H9 (cell line): ENCODE measurements at regions not wholly inside any gene's neighbourhood (a gene's known extent, or its start where the extent isn't known, plus 50 kb on each side); places are given as distances from the start of the nearest gene placed in this dataset.

Experiments
- DNase-seq: peaks from one replicate; pipeline ENCODE4 v3.0.0-alpha.2; 2017
- H2AFZ ChIP-seq: one replicate; pipeline ENCODE4 v1.6.1; 2013; ENCODE audit warnings: mild to moderate bottlenecking, low read length, control low read depth, moderate library complexity
- H2AK5ac ChIP-seq: 2 replicates; pipeline ENCODE4 v1.6.1; 2013; ENCODE audit warnings: low read length, control low read depth, mixed read lengths; ENCODE audit not compliant: insufficient read length
- H2BK120ac ChIP-seq: one replicate; pipeline ENCODE4 v1.6.1; 2013; ENCODE audit warnings: low read depth, mild to moderate bottlenecking, low read length, control low read depth, inconsistent platforms; ENCODE audit not compliant: poor library complexity, severe bottlenecking
- H2BK12ac ChIP-seq: 2 replicates; pipeline ENCODE4 v1.6.1; 2013; ENCODE audit warnings: low read length, control low read depth, mixed read lengths, low read depth; ENCODE audit not compliant: insufficient read length
- H2BK15ac ChIP-seq: 2 replicates; pipeline ENCODE4 v1.6.1; 2013; ENCODE audit warnings: low read depth, low read length, control low read depth
- H2BK20ac ChIP-seq: one replicate; pipeline ENCODE4 v1.6.1; 2013; ENCODE audit warnings: low read depth, mild to moderate bottlenecking, low read length, control low read depth, inconsistent platforms; ENCODE audit not compliant: poor library complexity, severe bottlenecking
- H2BK5ac ChIP-seq: 2 replicates; pipeline ENCODE4 v1.6.1; 2013; ENCODE audit warnings: low read length, control low read depth, mixed read lengths; ENCODE audit not compliant: insufficient read length
- H3K14ac ChIP-seq: 2 replicates; pipeline ENCODE4 v1.6.1; 2013; ENCODE audit warnings: low read length, control low read depth; ENCODE audit not compliant: insufficient read depth
- H3K18ac ChIP-seq: 2 replicates; pipeline ENCODE4 v1.6.1; 2013; ENCODE audit warnings: low read depth, mild to moderate bottlenecking, mixed read lengths, low read length, control low read depth; ENCODE audit not compliant: insufficient read length
- H3K23ac ChIP-seq: 2 replicates; pipeline ENCODE4 v1.6.1; 2013; ENCODE audit warnings: low read length, control low read depth, mixed read lengths, low read depth; ENCODE audit not compliant: insufficient read length
- H3K23me2 ChIP-seq: 2 replicates; pipeline ENCODE4 v1.6.1; 2013; ENCODE audit warnings: low read depth, mild to moderate bottlenecking, mixed read lengths, low read length, control low read depth; ENCODE audit not compliant: insufficient read length, poor library complexity, severe bottlenecking
- H3K27ac ChIP-seq: 2 replicates; pipeline ENCODE4 v1.5.1; 2013; ENCODE audit warnings: low read length, control low read depth, mixed read lengths, low read depth; ENCODE audit not compliant: insufficient read length
- H3K27me3 ChIP-seq: 2 replicates; pipeline ENCODE4 v1.6.1; 2013; ENCODE audit warnings: low read length, control low read depth, inconsistent platforms; ENCODE audit not compliant: insufficient read depth
- H3K4ac ChIP-seq: 2 replicates; pipeline ENCODE4 v1.6.1; 2013; ENCODE audit warnings: low read depth, mild to moderate bottlenecking, control low read depth, inconsistent platforms, low read length, moderate library complexity
- H3K4me1 ChIP-seq: 2 replicates; pipeline ENCODE4 v1.6.1; 2013; ENCODE audit warnings: low read length, control low read depth, inconsistent platforms; ENCODE audit not compliant: insufficient read depth
- H3K4me2 ChIP-seq: 2 replicates; pipeline ENCODE4 v1.6.1; 2013; ENCODE audit warnings: low read length, control low read depth, mixed read lengths; ENCODE audit not compliant: insufficient read length, insufficient read depth
- H3K56ac ChIP-seq: 2 replicates; pipeline ENCODE4 v1.6.1; 2013; ENCODE audit warnings: low read depth, mild to moderate bottlenecking, mixed read lengths, low read length, control low read depth; ENCODE audit not compliant: insufficient read length
- H3K79me1 ChIP-seq: 2 replicates; pipeline ENCODE4 v1.6.1; 2013; ENCODE audit warnings: low read depth, mild to moderate bottlenecking, moderate library complexity, low read length, control low read depth, inconsistent platforms; ENCODE audit not compliant: insufficient read depth, poor library complexity, severe bottlenecking
- H3K79me2 ChIP-seq: 2 replicates; pipeline ENCODE4 v1.6.1; 2013; ENCODE audit warnings: low read length, control low read depth, inconsistent platforms; ENCODE audit not compliant: insufficient read depth
- H3K9ac ChIP-seq: 2 replicates; pipeline ENCODE4 v1.6.1; 2013; ENCODE audit warnings: low read length, control low read depth, mixed read lengths; ENCODE audit not compliant: insufficient read length; ENCODE audit errors: extremely low read depth
- H3K9me3 ChIP-seq: one replicate; pipeline ENCODE4 v1.6.1; 2013; ENCODE audit warnings: low read depth, low read length, inconsistent platforms; ENCODE audit not compliant: control insufficient read depth
- H3T11ph ChIP-seq: one replicate; pipeline ENCODE4 v1.6.1; 2013; ENCODE audit warnings: mild to moderate bottlenecking, low read length, control low read depth, inconsistent platforms
- H4K20me1 ChIP-seq: one replicate; pipeline ENCODE4 v1.6.1; 2013; ENCODE audit not compliant: control insufficient read depth, insufficient read length, insufficient read depth
- H4K5ac ChIP-seq: 2 replicates; pipeline ENCODE4 v1.6.1; 2013; ENCODE audit warnings: low read depth, mild to moderate bottlenecking, mixed read lengths, low read length, control low read depth; ENCODE audit not compliant: insufficient read length
- H4K8ac ChIP-seq: replicated peaks from 2 replicates; pipeline ENCODE4 v1.6.1; 2013; ENCODE audit warnings: low read length, control low read depth, mixed read lengths, low read depth; ENCODE audit not compliant: insufficient read length
- H4K91ac ChIP-seq: 2 replicates; pipeline ENCODE4 v1.6.1; 2013; ENCODE audit warnings: low read depth, mild to moderate bottlenecking, moderate library complexity, mixed read lengths, low read length, control low read depth; ENCODE audit not compliant: insufficient read length
- H3K27ac Mint-ChIP-seq, 3 experiments: 2 replicates in 2 of 3; 3 replicates in 1 of 3; pipeline ENCODE4 v1.8.0; 2020 to 2021; ENCODE audit warnings: mixed read lengths in 3 of 3, mild to moderate bottlenecking in 1 of 3, moderate library complexity in 1 of 3
- H3K27me3 Mint-ChIP-seq: 2 replicates; pipeline ENCODE4 v1.8.0; 2021; ENCODE audit warnings: low read depth, mild to moderate bottlenecking, moderate library complexity, mixed read lengths
- H3K36me3 Mint-ChIP-seq, 3 experiments: 2 replicates in 2 of 3; 3 replicates in 1 of 3; pipeline ENCODE4 v1.8.0; 2020 to 2021; ENCODE audit warnings: low read depth in 3 of 3, mixed read lengths in 3 of 3; ENCODE audit not compliant: insufficient read depth in 1 of 3
- H3K4me1 Mint-ChIP-seq, 2 experiments: 2 replicates each; pipeline ENCODE4 v1.8.0; 2020; ENCODE audit warnings: mixed read lengths in 2 of 2
- H3K4me3 Mint-ChIP-seq, 2 experiments: 2 replicates in 1 of 2; 3 replicates in 1 of 2; pipeline ENCODE4 v1.8.0; 2020 to 2021; ENCODE audit warnings: mild to moderate bottlenecking in 2 of 2, mixed read lengths in 2 of 2, moderate library complexity in 1 of 2
- H3K9me3 Mint-ChIP-seq, 2 experiments: 2 replicates in 1 of 2; 3 replicates in 1 of 2; pipeline ENCODE4 v1.8.0; 2020; ENCODE audit warnings: mild to moderate bottlenecking in 2 of 2, mixed read lengths in 2 of 2, moderate library complexity in 1 of 2
- WGBS: extraction: QIAGEN DNeasy Blood & Tissue Kit; methylation state at CpG from one replicate; pipeline ENCODE4 v1.1.7; 2013; ENCODE audit warnings: missing lambda C conversion rate, low lambda C conversion rate, mixed read lengths; ENCODE audit not compliant: insufficient read length; ENCODE audit errors: extremely low coverage; 5-methylcytosine and 5-hydroxymethylcytosine counted together
- TF ChIP-seq, protein P1 (sequence below): fragments of 200-600 bp; sonication (generic); conservative IDR thresholded peaks from 3 replicates; pipeline ENCODE4 v1.8.0; 2021; ENCODE audit warnings: antibody characterized with exemption, mild to moderate bottlenecking

DNA sequence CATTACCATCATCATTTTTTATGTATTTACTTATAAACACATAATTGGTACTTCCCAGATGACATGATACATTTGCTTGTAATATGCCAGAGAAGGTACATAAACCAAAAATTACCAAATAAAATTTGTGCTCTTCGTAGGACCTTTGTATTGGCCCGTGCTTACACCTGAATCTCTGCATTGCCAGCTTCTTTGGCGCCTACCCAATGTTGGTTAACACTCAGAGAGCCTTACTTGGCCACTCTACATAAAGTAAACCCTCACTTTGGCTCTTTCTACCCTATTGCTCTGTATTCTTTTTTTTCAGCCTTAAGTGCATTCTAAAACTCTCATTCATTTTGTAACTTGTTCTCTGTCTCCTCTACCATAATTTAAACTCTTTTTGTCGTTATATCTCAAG, 148.1 kb upstream of the ZNF608 start:
- H3K36me3 Mint-ChIP-seq = peaks cover 13 to 22% (median 19%) of the 10 kb centered on the region in 3 experiments
- Histone ChIP-seq H3K27me3 (no peaks in the 10 kb centered on the region), H3K14ac (no peak overlapping the region), H2BK120ac (no peak overlapping the region), H3K79me1 (no peaks in the 10 kb centered on the region), H2BK15ac (no peak overlapping the region), H3K4me2 (no peak overlapping the region), H4K91ac (no peak overlapping the region), H3K4ac (no peak overlapping the region), H2BK20ac (no peak overlapping the region), H3K9ac (no peak overlapping the region), H2AK5ac (no peak overlapping the region), H2BK12ac (no peak overlapping the region), H3K79me2 (no peaks in the 10 kb centered on the region), H3K9me3 (no peaks in the 10 kb centered on the region), H3K27ac (no peak overlapping the region), H3K18ac (no peak overlapping the region), H2AFZ (no peak overlapping the region), H3K23ac (no peak overlapping the region), H4K5ac (no peak overlapping the region), H4K8ac (no peak overlapping the region), H3K4me1 (peaks cover under 1% of the 10 kb centered on the region; the same call in 1 of the 2 replicates), H2BK5ac (no peak overlapping the region), H4K20me1 (no peaks in the 10 kb centered on the region), H3K23me2 (no peaks in the 10 kb centered on the region), H3T11ph (no peak overlapping the region), H3K56ac (no peak overlapping the region)
- TF ChIP-seq, protein P1, sequence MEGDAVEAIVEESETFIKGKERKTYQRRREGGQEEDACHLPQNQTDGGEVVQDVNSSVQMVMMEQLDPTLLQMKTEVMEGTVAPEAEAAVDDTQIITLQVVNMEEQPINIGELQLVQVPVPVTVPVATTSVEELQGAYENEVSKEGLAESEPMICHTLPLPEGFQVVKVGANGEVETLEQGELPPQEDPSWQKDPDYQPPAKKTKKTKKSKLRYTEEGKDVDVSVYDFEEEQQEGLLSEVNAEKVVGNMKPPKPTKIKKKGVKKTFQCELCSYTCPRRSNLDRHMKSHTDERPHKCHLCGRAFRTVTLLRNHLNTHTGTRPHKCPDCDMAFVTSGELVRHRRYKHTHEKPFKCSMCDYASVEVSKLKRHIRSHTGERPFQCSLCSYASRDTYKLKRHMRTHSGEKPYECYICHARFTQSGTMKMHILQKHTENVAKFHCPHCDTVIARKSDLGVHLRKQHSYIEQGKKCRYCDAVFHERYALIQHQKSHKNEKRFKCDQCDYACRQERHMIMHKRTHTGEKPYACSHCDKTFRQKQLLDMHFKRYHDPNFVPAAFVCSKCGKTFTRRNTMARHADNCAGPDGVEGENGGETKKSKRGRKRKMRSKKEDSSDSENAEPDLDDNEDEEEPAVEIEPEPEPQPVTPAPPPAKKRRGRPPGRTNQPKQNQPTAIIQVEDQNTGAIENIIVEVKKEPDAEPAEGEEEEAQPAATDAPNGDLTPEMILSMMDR = no peak
- H3K9me3 Mint-ChIP-seq = peaks cover 12 to 16% of the 10 kb centered on the region in 2 experiments
- no peaks in the 10 kb centered on the region for H3K27me3 Mint-ChIP-seq
- H3K4me1 Mint-ChIP-seq = peaks cover 12 to 14% of the 10 kb centered on the region in 2 experiments
- H3K27ac Mint-ChIP-seq = no peak overlapping the region
- no CpG with 5 or more reads among the region's 4 CpGs for WGBS
- no peak for DNase-seq
- H3K4me3 Mint-ChIP-seq = no peak overlapping the region
